ENCODE measurements at regions not wholly inside any gene's neighbourhood (a gene's known extent, or its start where the extent isn't known, plus 50 kb on each side); places are given as distances from the start of the nearest gene placed in this dataset.

DNA sequence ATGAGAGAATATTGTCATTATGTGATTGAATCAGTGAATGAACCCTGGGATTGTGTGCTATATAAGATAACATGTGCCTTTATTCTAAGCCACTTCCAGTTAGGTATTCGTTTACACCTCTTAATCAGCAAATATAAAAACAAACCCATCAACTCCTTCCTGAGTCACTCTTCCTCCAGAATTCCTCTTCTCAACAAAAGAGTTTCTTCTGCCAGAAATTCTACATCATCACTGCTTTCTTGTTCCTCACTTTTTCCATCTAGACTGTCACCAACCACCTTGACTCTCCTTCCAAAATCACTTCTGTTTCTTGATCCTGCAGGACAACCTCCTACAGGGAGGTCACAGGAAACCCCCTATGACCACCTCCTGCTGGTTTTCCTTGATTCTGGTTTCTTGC, 261.4 kb downstream of the CYP26B1 start:
- Mint-ChIP-seq H3K27me3 (ENCODE audit: low read depth, poor library complexity) (peaks cover 53% of the 10 kb centered on the region), H3K4me1 (peaks cover 25% of the 10 kb centered on the region), H3K27ac (no peak overlapping the region), H3K4me3 (no peak overlapping the region), H3K9me3 (peaks cover 7% of the 10 kb centered on the region), H3K36me3 (ENCODE audit: low read depth) (no peaks in the 10 kb centered on the region)
- no peak for DNase-seq
- no peak for TF ChIP-seq CTCF (IDR thresholded peaks at IDR 0.05)

GRCh38 chr2:71884303-71885042, 263.2 kb downstream of the CYP26B1 start:
- DNase-seq, result no peak
- H3K27me3 Mint-ChIP-seq (ENCODE audit: low read depth, poor library complexity), result peaks cover 38% of the 10 kb centered on the region
- no peak overlapping the region for H3K27ac Mint-ChIP-seq
- H3K36me3 Mint-ChIP-seq (ENCODE audit: low read depth), result no peaks in the 10 kb centered on the region
- no peak overlapping the region for H3K4me3 Mint-ChIP-seq
- H3K4me1 Mint-ChIP-seq, result peaks cover 35% of the 10 kb centered on the region
- peaks cover 7% of the 10 kb centered on the region for H3K9me3 Mint-ChIP-seq
- TF ChIP-seq CTCF (IDR thresholded peaks at IDR 0.05), result no peak

DNA sequence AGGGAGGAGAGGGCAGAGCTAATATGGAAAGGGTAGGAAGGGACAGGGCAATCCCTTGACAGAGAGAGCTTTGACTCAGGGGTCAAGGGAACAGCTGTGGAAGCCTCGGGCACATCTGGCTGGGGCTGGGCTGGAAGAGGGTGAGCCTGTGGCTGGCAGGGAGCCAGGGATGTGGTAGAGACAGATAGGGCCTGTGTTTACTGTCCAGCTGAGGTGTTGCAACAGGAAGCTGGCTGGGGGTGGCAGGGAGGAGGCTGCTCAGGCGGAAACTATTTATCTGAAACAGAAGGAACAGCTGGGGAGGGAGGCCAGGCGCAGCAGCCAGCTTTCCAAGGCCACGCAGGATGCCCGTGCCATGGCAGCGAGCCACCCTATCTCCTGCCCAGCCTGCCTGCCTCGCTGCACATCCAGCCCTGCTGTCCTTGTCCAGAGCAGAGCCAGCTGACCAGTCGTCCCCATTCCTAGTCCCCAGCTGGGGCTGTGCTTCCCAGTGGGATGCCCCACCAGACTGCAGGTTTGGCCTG, 264.7 kb downstream of the CYP26B1 start:
- DNase-seq, result peak; percentile 22
- H3K27ac Mint-ChIP-seq, result no peak overlapping the region

GRCh38 chr2:71882236-71882946, 265.3 kb downstream of the CYP26B1 start:
- DNase-seq, result no peak
- H3K36me3 Mint-ChIP-seq (ENCODE audit: low read depth), result no peaks in the 10 kb centered on the region
- H3K4me1 Mint-ChIP-seq, result peaks cover 35% of the 10 kb centered on the region
- H3K4me3 Mint-ChIP-seq, result no peak overlapping the region
- H3K27me3 Mint-ChIP-seq (ENCODE audit: low read depth, poor library complexity), result peaks cover 37% of the 10 kb centered on the region
- peaks cover 7% of the 10 kb centered on the region for H3K9me3 Mint-ChIP-seq
- no peak overlapping the region for H3K27ac Mint-ChIP-seq
- TF ChIP-seq CTCF (IDR thresholded peaks at IDR 0.05), result no peak

More for the DNA sequence above, 264.7 kb downstream of the CYP26B1 start:
- Mint-ChIP-seq H3K4me1 (peaks cover 35% of the 10 kb centered on the region), H3K27me3 (ENCODE audit: low read depth, poor library complexity) (peaks cover 37% of the 10 kb centered on the region), H3K36me3 (ENCODE audit: low read depth) (no peaks in the 10 kb centered on the region), H3K9me3 (peaks cover 7% of the 10 kb centered on the region), H3K4me3 (no peak overlapping the region)
- TF ChIP-seq CTCF (IDR thresholded peaks at IDR 0.05), result no peak

- H3K36me3 Mint-ChIP-seq (ENCODE audit: low read depth), result no peaks in the 10 kb centered on the region
- no peak overlapping the region for H3K27ac Mint-ChIP-seq
- TF ChIP-seq CTCF (IDR thresholded peaks at IDR 0.05), result no peak
- peaks cover 35% of the 10 kb centered on the region for H3K4me1 Mint-ChIP-seq
- no peak overlapping the region for H3K4me3 Mint-ChIP-seq
- DNase-seq, result no peak
- H3K27me3 Mint-ChIP-seq (ENCODE audit: low read depth, poor library complexity), result peaks cover 32% of the 10 kb centered on the region
- H3K9me3 Mint-ChIP-seq, result no peaks in the 10 kb centered on the region
Measured at GRCh38 chr2:71880846-71881610, 266.6 kb downstream of the CYP26B1 start.

Data from nephron progenitor cell (in vitro differentiated cells).